WERI-Rb-1 (cell line): ENCODE measurements at regions not wholly inside any gene's neighbourhood (a gene's known extent, or its start where the extent isn't known, plus 50 kb on each side); places are given as distances from the start of the nearest gene placed in this dataset.

Source experiments
- DNase-seq: peaks from one replicate; pipeline ENCODE4 v3.0.0-alpha.2; 2020
- H3K27ac ChIP-seq: fragments of 250-450 bp; sonication (Bioruptor Pico); 2 replicates; pipeline ENCODE4 v1.5.1; 2020; ENCODE audit warnings: mild to moderate bottlenecking, moderate library complexity
- H3K27me3 ChIP-seq: fragments of 250-450 bp; sonication (Bioruptor Pico); 2 replicates; pipeline ENCODE4 v1.5.1; 2021; ENCODE audit warnings: mild to moderate bottlenecking, low read depth, moderate library complexity; ENCODE audit not compliant: insufficient read depth, severe bottlenecking
- H3K36me3 ChIP-seq: fragments of 250-450 bp; sonication (Bioruptor Pico); 2 replicates; pipeline ENCODE4 v1.5.1; 2020; ENCODE audit warnings: mild to moderate bottlenecking, moderate library complexity
- H3K4me3 ChIP-seq: 2 replicates; pipeline ENCODE4 v1.5.1; 2011; ENCODE audit warnings: low read depth, mild to moderate bottlenecking, control low read depth, low read length
- H3K9me3 ChIP-seq: fragments of 250-450 bp; sonication (Bioruptor Pico); 2 replicates; pipeline ENCODE4 v1.5.1; 2021; ENCODE audit warnings: mild to moderate bottlenecking, moderate library complexity; ENCODE audit not compliant: severe bottlenecking
- CTCF ChIP-seq: IDR thresholded peaks from 2 replicates; pipeline ENCODE4 v1.5.1; 2011; ENCODE audit warnings: low read depth, mild to moderate bottlenecking, control low read depth, inconsistent platforms, low read length

- no peaks in the 10 kb centered on the region for H3K9me3 ChIP-seq
- H3K4me3 ChIP-seq: no peak overlapping the region
- no peak for DNase-seq
- H3K36me3 ChIP-seq: no peaks in the 10 kb centered on the region
- TF ChIP-seq CTCF: no peak
- no peaks in the 10 kb centered on the region for H3K27me3 ChIP-seq
- no peak overlapping the region for H3K27ac ChIP-seq
Observed at GRCh38 chr16:77067900-77068299, 123.1 kb upstream of the MON1B start.

- H3K9me3 ChIP-seq: no peaks in the 10 kb centered on the region
- H3K36me3 ChIP-seq: no peaks in the 10 kb centered on the region
- no peaks in the 10 kb centered on the region for H3K27me3 ChIP-seq
- no peak overlapping the region for H3K4me3 ChIP-seq
- TF ChIP-seq CTCF: no peak
- no peak overlapping the region for H3K27ac ChIP-seq
- DNase-seq: no peak
Observed at GRCh38 chr16:77068402-77068801, 122.6 kb upstream of the MON1B start.

- H3K4me3 ChIP-seq: no peak overlapping the region
- no peaks in the 10 kb centered on the region for H3K36me3 ChIP-seq
- no peaks in the 10 kb centered on the region for H3K27me3 ChIP-seq
- DNase-seq: no peak
- TF ChIP-seq CTCF: no peak
- H3K9me3 ChIP-seq: no peaks in the 10 kb centered on the region
- H3K27ac ChIP-seq: no peak overlapping the region
Observed at GRCh38 chr16:77069929-77070328, 121.1 kb upstream of the MON1B start.

- Histone ChIP-seq H3K27ac (no peak overlapping the region), H3K9me3 (no peaks in the 10 kb centered on the region), H3K36me3 (no peaks in the 10 kb centered on the region), H3K4me3 (no peak overlapping the region), H3K27me3 (no peaks in the 10 kb centered on the region)
- no peak for TF ChIP-seq CTCF
- DNase-seq: no peak
Observed at GRCh38 chr16:77070683-77071082, 120.3 kb upstream of the MON1B start.

- no peaks in the 10 kb centered on the region for H3K9me3 ChIP-seq
- H3K27ac ChIP-seq: no peak overlapping the region
- H3K27me3 ChIP-seq: no peaks in the 10 kb centered on the region
- H3K36me3 ChIP-seq: no peaks in the 10 kb centered on the region
- no peak overlapping the region for H3K4me3 ChIP-seq
- no peak for TF ChIP-seq CTCF
- no peak for DNase-seq
Observed at GRCh38 chr16:77076839-77077238, 114.2 kb upstream of the MON1B start.

GRCh38 chr16:77077256-77077922, 113.6 kb upstream of the MON1B start:
- H3K27ac ChIP-seq: no peak overlapping the region
- TF ChIP-seq CTCF: no peak
- no peak for DNase-seq

More at GRCh38 chr16:77077256-77077922, 113.6 kb upstream of the MON1B start:
- no peaks in the 10 kb centered on the region for H3K36me3 ChIP-seq
- no peaks in the 10 kb centered on the region for H3K27me3 ChIP-seq
- no peaks in the 10 kb centered on the region for H3K9me3 ChIP-seq
- no peak overlapping the region for H3K4me3 ChIP-seq
